Type B pancreatic cell (in vitro differentiated cells): ENCODE measurements at regions not wholly inside any gene's neighbourhood (a gene's known extent, or its start where the extent isn't known, plus 50 kb on each side); places are given as distances from the start of the nearest gene placed in this dataset.

Experiments
- DNase-seq: peaks from one replicate; pipeline ENCODE4 v3.0.0; 2021; ENCODE audit warnings: mixed read lengths; ENCODE audit not compliant: unreplicated experiment; ENCODE audit errors: extremely low spot score
- H3K27ac Mint-ChIP-seq: 2 replicates; pipeline ENCODE4 v1.8.0; 2021; ENCODE audit warnings: mild to moderate bottlenecking, mixed read lengths
- H3K27me3 Mint-ChIP-seq: 2 replicates; pipeline ENCODE4 v1.8.0; 2021; ENCODE audit warnings: mixed read lengths
- H3K36me3 Mint-ChIP-seq: 2 replicates; pipeline ENCODE4 v1.8.0; 2021; ENCODE audit warnings: mixed read lengths
- H3K4me1 Mint-ChIP-seq: one replicate; pipeline ENCODE4 v1.8.0; 2021; ENCODE audit warnings: mixed read lengths; ENCODE audit not compliant: unreplicated experiment
- H3K4me3 Mint-ChIP-seq: 2 replicates; pipeline ENCODE4 v1.8.0; 2021; ENCODE audit warnings: mild to moderate bottlenecking, mixed read lengths
- H3K9me3 Mint-ChIP-seq: 2 replicates; pipeline ENCODE4 v1.8.0; 2021; ENCODE audit warnings: mixed read lengths
- CTCF ChIP-seq: fragments of 200-600 bp; sonication (generic); conservative IDR thresholded peaks from 2 replicates; pipeline ENCODE4 v1.5.0; 2021; ENCODE audit warnings: antibody characterized with exemption, mild to moderate bottlenecking

DNA sequence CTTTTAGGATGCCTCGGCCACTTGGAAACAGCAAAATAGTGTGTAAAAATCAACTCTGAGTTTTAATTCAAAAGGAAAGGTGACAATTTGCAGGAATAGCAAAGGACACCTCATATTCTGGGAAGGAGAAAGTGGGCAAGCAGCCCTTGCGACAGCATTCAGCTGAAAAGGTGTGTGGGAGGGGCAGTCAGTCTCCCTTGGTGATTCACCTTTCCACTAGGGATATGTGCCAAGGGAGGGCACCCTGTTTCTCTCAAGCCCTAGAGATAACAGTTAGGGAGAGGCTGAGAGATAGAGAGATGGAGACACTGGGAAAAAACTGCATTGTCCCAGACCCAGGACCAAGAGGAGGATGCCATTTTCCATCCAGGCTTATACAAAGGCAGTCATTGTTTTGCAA, 228.1 kb downstream of the EPM2A start:
- no peak for DNase-seq
- TF ChIP-seq CTCF: no peak
- Mint-ChIP-seq H3K27me3 (no peaks in the 10 kb centered on the region), H3K36me3 (no peaks in the 10 kb centered on the region), H3K4me1 (no peaks in the 10 kb centered on the region), H3K27ac (no peak overlapping the region), H3K4me3 (no peak overlapping the region), H3K9me3 (peaks cover 5% of the 10 kb centered on the region)

- peaks cover 5% of the 10 kb centered on the region for H3K9me3 Mint-ChIP-seq
- H3K27ac Mint-ChIP-seq: no peak overlapping the region
- DNase-seq: no peak
- no peaks in the 10 kb centered on the region for H3K4me1 Mint-ChIP-seq
- no peaks in the 10 kb centered on the region for H3K27me3 Mint-ChIP-seq
- no peaks in the 10 kb centered on the region for H3K36me3 Mint-ChIP-seq
- peak; percentile 16 for TF ChIP-seq CTCF
- H3K4me3 Mint-ChIP-seq: no peak overlapping the region
Measured at GRCh38 chr6:145508107-145508506, 227.2 kb downstream of the EPM2A start.

GRCh38 chr6:145517492-145517891, 217.8 kb downstream of the EPM2A start:
- Mint-ChIP-seq H3K36me3 (no peaks in the 10 kb centered on the region), H3K4me1 (no peaks in the 10 kb centered on the region), H3K4me3 (no peak overlapping the region), H3K27ac (no peak overlapping the region), H3K9me3 (no peaks in the 10 kb centered on the region), H3K27me3 (no peaks in the 10 kb centered on the region)
- DNase-seq: no peak
- no peak for TF ChIP-seq CTCF

- DNase-seq: no peak
- Mint-ChIP-seq H3K27ac (no peak overlapping the region), H3K4me3 (no peak overlapping the region), H3K9me3 (peaks cover 4% of the 10 kb centered on the region), H3K36me3 (no peaks in the 10 kb centered on the region), H3K27me3 (no peaks in the 10 kb centered on the region), H3K4me1 (no peaks in the 10 kb centered on the region)
- TF ChIP-seq CTCF: no peak
Measured at GRCh38 chr6:145525038-145525437, 210.3 kb downstream of the EPM2A start.

DNA sequence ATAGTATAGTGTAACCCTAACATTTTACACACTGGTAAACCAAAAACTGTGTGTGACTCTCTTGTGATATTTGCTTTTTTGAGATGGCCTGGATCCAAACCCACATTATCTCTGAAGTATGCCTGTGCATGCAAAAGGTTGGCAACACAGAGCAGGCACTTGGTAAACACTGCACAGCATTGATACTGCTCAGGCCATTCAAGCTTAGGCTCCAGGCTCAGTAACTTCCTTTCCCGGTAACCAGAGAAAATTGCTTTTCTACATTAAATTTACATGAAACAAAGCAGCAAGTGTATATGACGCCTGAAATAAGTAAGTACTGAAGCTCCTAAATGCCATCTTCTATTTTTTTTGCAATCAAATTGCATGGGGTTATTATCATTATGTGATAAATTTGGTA, 205.7 kb downstream of the EPM2A start:
- peaks cover 4% of the 10 kb centered on the region for H3K9me3 Mint-ChIP-seq
- H3K27me3 Mint-ChIP-seq: no peaks in the 10 kb centered on the region
- no peaks in the 10 kb centered on the region for H3K36me3 Mint-ChIP-seq
- H3K4me1 Mint-ChIP-seq: no peaks in the 10 kb centered on the region
- DNase-seq: no peak
- H3K4me3 Mint-ChIP-seq: no peak overlapping the region
- TF ChIP-seq CTCF: no peak
- H3K27ac Mint-ChIP-seq: no peak overlapping the region

- H3K4me1 Mint-ChIP-seq: no peaks in the 10 kb centered on the region
- H3K36me3 Mint-ChIP-seq: no peaks in the 10 kb centered on the region
- no peak overlapping the region for H3K4me3 Mint-ChIP-seq
- TF ChIP-seq CTCF: no peak
- DNase-seq: no peak
- no peak overlapping the region for H3K27ac Mint-ChIP-seq
- H3K9me3 Mint-ChIP-seq: peaks cover 4% of the 10 kb centered on the region
- H3K27me3 Mint-ChIP-seq: no peaks in the 10 kb centered on the region
Measured at GRCh38 chr6:145530454-145530853, 204.9 kb downstream of the EPM2A start.
